Non-pigmented ciliary epithelial cell (primary cell): ENCODE measurements at regions not wholly inside any gene's neighbourhood (a gene's known extent, or its start where the extent isn't known, plus 50 kb on each side); places are given as distances from the start of the nearest gene placed in this dataset.
A peak's percentile ranks its signal among the peaks of the same experiment; 100 is the strongest.
"Not testable (repeated sequence)": the region's sequence is repeated elsewhere in the genome, so short reads cannot be mapped to it uniquely, and the experiment has no call there.

Experiments
- DNase-seq: peaks from one replicate; pipeline ENCODE4 v3.0.0-alpha.2; 2010; ENCODE audit warnings: low read depth

DNA sequence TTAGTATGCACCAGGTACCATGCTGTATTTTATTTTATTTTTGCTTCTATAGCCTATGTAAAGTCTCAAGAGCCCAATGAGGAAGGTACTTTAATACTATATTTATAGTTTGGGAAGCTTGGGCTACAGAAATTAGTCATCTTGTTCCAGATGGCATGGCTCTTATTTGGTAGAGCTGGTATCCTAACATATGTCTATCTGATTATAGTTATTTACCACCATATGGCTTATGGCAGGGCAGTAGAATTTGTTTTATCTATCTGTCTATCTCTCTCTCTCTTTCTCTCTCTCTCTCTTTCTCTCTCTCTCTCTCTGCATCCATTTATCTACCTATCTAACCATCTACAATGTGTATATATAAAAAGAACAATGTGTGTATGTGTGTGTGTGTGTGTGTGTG is 1293.7 kb upstream of the SLC39A10 start:
- no peak for DNase-seq

DNA sequence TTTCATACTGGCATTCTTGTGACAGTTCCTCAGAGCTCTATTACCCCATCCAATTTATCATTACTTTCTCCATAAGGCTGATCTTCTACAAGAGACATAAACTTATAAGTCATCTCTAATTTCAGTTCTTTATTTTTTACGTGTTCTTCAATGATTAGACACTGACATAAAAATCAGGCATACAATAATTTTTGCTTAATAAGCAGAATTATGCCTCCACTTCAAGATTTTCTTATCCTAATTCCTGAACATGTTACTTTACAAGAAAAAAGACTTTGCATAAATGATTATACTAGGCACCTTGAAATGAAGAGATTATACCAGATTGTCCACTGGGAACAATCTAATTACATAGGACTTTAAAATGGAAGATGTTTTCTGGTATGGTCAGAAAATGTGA is 1304.5 kb upstream of the SLC39A10 start:
- DNase-seq, result no peak

DNA sequence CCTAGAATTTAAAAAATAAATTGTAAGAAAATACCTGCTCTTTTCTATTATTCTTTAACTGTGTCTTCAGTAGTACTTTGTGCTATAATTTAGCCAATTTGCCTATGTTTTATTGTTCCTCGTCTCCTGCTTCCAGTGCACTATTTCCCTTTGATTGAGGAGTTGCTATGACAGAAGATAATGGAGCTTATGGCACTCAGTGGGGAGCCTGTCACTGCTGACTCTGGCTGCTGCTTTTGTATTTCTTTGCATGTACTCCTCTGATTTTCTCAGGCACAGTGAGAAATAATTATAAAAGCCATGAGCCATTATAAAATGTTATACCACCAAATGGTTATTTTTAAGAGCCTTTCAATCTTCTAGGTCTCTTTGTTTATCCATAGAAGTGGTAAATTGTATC is 1310.8 kb upstream of the SLC39A10 start:
- no peak for DNase-seq

DNA sequence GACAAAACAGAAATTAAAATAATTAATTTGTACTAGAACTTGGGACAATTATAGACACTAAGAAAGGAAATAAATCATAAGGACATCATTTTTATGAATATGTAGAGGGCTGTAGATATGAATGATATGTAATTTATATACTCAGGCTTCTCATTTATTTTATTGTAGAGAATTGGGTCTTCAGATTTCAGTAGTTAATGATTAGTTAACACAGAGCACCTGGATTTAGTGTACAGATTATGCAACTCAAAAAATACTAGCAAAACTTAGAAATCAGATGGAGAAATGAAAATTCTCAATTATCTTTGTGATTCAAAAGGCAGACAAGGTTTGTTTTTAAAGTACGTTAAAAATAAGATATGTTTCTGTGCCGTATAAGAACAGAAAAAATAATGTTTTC is 1311.7 kb upstream of the SLC39A10 start:
- DNase-seq, result no peak

DNA sequence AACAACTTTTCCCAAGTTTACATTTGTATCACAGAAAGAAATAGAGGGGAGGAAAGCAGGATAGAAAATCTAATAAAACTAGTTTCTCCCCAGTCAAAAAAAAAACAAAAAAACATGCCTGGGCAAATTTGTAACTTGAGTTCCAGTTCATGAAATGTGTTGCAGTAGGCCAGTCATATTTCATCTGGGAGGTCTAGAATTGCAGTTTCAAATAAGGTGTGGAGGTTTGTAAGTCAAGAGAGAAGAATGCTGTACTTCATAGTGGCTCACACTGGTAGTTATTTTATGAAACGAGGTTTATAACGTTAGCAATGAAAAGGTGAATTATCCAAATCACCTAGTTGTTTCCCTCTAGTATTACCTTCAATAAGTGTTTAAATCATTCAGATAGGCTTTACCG is 1313.9 kb upstream of the SLC39A10 start:
- peak; percentile 10 for DNase-seq

DNA sequence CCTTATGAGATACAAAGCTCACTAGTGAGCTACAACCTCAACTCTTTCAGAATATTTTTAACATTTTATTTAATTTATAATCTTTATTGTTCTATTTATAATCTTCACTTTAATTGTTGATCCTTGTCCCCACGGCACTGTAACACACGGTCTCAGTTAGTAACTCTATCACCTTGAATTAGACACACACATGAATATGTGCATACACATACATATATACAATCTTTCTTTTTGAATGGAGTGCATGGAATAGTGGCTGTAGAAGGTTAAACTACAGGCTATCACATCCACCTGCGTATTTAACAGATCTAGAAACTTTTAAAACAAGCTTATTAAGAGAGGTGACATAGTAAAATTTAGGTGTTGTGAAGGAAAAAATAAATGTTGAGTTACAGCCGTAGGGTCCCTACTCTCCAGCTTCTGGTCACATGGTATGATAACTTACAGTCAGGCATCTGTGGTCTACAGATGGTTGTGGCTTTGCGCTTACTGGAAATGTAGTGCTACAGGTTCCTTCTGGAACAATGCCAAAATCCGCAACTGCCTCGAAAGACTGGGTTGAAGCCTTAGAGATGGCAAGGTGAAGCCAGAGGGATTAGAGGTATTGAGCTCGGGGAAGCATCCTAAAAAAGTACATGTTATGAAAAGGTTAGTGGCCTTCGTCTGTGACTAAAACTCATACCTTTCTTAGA is 1324.1 kb upstream of the SLC39A10 start:
- no peak for DNase-seq

DNA sequence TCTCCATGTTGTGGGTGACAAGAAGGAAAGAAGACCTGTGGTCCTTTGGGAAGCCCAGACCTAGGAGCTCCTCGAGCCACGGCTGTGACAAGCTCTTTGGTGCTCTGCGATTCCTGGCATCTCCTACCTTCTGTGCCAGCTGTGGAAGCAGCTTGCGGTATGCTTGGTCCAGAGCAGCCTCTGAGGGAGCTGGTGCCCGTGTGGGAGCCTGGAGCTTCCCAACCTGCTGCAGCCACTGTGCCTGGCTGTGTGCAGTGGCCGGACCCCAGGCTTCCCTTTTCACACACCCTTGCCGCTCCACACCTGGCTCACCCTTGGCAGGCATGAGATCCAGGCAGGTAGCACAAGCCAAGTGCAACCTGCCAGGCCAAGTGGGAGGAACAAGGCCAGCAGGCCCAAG is 1328.6 kb upstream of the SLC39A10 start:
- DNase-seq, result no peak

DNA sequence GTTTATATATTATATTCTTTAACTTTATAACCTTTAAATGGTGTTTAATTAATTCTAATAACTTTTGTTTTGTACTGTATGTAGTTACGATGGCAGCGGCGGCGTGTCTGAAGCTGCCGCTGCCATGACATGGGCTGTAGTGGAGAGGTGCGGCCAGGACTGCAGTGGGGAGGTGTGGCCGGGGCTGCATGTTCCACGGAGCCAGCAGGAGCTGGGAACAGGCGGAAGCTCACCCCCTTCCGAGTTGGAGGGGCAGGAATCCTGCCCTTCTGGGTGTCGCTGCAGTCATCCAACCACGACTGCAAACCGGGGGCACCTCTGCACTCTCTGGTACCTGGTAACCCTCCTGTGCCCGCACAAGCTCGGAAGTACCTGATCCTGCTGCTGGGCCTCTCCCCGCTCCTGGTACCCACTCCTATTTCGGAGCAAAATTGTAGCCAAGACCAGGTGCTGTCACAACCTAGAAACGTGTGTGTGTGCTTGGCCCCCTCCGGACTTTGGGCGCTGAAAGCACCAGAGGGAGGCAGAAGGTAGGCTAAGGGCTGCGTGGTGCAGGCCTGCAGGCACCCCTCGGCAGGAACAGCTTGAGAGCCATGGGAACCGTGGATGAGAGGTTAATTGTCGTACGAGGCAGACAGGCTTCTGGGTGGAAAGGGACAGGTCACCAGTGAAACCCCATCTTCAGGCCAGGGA is 1329.7 kb upstream of the SLC39A10 start:
- DNase-seq, result no peak

DNA sequence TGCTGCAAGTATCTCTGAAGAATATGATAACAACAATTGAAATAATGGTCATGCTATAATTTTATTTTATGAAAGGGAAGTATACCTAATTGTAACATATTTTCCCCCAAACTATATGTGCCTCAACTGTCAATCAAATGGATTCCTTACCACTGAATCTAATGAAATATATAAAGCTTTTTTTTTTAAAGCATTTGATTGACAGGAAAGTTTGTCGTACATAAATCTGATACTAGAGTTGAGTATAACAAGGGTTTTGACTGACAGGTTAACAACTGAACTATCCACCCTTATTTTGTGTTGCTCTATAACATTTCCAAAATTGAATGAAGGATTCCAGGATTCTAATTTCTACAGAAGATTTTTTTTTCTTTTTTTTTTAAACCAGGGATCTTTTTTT is 1333.3 kb upstream of the SLC39A10 start:
- DNase-seq, result no peak

DNA sequence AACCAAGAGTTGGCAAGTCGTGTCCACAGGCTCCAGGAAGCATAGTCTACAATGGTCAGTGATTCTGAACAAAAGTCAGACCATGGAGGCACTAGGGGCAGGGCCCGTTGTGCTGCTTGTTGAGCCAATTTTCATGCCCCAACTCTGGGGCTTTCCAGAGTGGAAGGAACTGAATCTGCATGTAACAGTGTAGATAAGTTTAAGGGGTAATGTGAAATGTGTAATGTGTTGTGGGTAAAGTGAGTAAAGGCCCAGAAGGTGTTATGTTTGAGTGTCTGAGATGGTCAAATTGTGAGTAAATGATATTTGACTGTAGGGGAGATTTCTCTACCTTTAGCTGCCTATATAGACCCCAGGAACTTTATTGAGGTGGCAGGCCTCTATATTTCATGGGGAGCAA is 1336.5 kb upstream of the SLC39A10 start:
- DNase-seq, result no peak

DNA sequence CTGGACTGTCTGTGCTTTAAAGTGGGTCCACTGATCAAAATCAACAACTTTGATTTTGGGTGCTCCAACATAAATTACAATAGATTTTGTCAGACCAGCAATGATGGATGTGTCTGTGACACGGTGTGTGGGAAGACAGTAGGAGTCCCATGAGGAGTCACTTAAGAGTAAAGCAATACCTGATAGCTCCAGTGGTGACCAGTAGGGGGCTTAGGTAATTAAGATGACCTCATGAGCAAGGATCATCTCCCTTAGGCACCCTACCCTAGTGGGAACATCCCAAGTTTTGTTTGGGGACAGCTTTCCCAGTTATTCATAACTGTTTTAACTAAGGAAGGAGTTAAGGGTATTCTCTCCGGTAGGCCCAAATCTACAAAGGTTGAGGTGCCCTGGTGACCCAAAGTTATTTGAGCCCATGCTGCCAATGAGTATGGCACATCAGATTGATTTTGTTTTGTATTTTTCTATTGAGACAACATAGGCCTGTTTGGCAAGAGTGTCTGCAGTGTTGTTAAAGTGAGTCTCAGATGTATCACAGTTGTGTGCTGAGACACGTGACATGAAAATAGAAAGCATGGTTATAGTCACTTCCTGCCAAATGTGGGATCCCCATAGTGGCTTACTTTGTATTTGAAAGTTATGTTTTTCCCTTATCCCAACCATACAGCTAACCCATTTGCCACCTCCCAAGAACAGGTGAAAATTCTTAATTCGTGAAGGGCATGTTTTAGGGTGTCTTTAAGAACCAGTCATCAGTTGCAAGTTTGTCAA is 1337.6 kb upstream of the SLC39A10 start:
- no peak for DNase-seq

DNA sequence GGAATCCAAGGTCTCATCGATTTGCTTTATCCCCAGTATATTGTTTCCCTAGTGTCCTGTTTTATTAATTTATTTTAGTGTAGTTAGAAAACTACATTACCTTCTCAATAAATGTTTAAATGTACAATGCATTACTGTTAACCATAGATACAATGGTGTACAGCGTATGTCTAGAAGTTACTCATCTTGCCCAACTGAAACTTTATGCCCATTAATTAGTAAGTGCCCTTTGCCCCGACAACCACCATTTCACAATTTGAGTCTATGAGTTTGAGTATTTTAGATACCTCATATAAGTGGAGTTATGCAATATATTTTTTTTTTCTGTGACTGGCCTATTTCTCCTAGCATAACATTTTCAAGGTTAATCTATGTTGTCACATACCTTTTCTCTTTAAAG is 1343.0 kb upstream of the SLC39A10 start:
- no peak for DNase-seq

DNA sequence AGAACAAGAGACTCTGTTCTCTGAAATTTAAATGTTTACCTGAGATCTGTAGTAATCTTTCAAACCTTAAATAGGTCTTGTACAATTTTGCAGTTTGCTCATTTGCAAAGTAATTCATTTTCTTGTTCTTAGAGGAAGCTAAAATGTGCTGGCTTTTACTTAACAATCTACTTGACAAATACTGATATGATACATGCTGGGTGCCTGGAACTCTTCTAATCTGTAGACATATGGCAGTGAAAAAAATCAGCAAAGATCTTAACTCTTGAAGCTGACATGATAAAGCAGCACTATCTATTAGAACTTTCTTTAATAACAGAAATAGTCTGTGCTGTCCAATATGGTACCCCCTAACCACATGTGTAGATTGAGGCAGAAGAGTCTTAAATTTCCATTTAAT is 1352.8 kb upstream of the SLC39A10 start:
- no peak for DNase-seq

DNA sequence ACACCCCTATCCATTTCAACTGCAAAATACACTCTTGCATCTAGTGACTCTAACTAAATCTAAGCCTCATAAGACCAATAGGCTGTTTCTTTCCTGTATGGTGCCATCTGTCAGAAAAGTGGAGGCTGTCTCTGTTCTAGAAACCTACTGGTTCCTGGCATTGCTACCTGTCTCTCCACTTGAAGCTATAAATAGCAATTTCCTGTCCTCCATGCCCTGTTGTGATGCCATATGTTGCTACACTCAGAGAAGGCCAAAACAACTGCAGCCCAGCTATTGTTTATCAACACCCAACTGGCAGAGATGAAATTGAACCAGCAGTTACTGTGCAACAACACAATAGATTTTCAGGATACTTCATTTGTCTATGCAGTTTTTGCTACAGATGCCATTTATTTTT is 1355.1 kb upstream of the SLC39A10 start:
- DNase-seq, result no peak

DNA sequence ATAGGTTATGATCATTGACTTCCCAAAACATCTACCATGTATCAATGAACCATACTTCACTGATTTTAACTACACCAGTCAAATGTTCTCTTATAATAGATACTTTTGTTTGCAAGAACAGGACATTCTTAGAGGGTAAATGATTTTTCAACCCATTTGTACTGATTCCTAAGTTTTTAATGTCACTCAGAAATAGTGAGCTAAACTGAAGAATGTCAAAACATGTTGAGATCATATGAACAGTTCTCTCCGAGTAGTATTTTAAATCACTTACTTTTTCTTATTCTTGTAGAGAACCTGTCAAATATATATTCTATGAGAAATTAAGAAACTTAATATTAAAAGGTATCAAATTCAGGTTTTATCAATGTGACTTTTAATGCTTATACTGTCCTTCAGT is 1362.9 kb upstream of the SLC39A10 start:
- no peak for DNase-seq

DNA sequence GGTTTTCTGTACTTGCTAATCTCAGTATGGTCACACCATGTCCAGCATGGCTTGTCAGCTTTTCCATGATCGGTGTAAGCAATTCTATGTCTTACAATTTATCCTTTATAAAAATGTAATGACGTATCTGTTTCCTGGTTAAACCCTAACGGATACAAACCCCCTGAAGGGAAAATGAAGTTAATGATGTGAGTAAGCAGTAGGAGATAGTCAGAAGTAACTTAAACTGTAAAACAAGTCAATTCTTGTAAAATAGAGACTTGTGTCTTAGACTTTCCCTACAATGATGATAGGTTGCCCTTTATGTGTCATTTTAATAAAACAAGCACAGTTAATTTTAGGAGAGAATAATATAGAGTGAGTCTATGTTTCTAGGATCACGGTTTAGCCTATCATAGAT is 1365.9 kb upstream of the SLC39A10 start:
- no peak for DNase-seq

DNA sequence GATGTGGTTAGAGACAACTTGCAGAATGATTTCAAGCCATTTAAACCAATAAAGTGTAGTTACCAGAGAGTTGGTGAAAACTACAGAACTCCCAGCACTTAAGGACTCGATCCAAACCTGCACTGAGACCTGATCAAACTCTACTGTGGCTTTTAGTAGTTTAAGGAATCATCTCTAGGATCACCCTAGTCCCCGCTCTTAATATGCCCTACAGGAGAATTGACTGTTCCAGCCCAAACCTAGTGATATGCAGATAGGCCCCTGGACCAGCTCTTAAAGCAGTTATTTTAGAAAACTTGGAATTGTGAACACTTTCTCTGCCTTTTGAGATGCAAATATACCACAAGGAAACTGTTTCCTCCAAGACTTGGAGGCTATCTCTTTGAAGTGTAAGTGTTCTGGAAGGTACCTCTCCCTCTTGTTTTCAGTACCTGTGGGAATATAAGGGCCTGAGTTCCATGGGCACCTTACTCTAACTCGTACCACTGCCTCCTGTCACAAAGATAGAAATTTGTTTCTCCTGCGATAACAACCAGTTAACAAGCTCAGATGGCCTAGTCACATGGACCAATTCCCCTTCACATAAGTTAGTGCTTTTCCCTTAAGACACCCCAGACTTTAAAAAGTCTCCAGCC is 1367.2 kb upstream of the SLC39A10 start:
- DNase-seq, result no peak

DNA sequence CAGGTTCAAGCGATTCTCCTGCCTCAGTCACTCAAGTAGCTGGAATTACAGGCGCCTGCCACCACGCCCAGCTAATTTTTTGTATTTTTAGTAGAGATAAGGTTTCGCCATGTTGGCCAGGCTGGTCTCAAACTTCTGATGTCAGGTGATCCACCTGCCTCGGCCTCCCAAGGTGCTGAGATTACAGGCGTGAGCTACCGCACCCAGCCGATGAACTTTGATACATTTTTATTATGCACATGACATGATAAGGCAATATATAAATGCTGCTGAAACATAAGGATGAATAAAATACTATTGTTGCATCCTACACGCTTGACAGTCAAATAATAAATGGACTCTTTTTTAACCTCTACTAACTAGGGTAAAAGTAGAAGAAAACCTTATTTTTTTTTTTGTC is 1380.4 kb upstream of the SLC39A10 start:
- not testable (repeated sequence) for DNase-seq

DNA sequence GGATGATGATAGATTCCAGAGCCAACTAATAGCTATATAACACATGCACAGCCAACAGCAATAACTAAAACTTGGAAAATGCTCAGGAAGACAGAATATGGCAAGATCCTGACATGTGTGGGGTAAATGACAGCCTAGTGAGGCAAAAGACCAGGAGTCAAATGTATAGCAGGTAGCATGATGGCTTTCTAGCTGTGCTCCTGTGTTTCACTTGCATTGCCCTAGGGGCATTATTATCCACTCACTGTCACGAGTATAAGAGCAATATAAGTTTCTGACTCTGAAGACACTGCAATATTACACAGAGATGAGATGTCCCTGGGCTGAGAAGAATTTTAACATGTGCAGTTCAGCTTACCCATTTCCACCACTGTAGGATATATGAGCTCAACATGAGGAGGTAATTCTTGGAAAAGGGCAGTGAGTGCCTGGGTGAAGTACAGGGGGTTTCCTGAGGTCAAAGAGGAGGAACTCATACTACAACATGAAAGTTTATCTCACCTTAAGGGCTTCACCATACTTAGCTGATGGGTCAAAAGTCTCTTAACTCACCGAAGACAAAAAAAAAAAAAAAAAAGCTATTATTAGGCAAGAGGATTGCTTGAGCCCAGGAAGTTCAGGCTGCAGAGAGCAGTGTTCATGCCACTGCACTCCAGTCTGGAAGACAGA is 1385.6 kb upstream of the SLC39A10 start:
- no peak for DNase-seq

DNA sequence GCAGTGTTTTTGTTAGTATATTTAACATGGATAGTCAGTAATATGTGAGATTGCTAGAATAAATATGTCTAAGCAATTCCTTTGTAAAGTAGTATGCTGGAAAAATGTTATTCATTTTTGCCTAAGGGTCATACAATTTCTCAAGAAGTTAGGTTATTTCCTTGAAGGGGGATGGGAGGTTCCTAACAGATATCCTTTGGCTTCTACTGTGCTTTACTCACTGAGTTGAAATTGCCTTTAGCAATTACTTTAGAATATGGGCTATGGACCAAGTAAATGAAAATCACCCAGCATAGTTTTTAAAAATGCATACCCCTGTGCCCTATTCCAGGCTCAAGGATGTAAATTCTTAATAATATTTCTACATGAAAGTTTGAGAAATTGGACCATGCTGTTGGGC is 1386.4 kb upstream of the SLC39A10 start:
- DNase-seq, result no peak

DNA sequence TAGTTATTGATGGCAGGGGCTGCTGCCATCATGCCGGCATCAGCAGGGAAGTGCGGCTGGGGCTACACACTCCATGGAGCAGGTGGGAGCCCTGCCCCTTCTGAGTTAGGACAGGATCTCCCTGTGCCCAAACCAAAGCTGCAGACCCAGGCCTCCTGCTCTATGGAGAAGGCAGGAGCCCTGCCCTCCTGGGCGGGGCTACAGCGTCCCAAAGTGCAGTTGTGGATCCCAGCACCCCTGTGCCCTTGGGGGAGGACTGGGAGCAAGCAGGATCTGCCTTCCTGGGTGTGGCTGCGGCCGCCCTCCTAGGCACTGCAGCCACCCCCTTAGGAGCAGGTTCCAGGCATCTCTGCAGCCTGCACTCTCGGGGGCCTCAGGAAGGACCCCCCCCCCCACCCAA is 1392.4 kb upstream of the SLC39A10 start:
- no peak for DNase-seq

DNA sequence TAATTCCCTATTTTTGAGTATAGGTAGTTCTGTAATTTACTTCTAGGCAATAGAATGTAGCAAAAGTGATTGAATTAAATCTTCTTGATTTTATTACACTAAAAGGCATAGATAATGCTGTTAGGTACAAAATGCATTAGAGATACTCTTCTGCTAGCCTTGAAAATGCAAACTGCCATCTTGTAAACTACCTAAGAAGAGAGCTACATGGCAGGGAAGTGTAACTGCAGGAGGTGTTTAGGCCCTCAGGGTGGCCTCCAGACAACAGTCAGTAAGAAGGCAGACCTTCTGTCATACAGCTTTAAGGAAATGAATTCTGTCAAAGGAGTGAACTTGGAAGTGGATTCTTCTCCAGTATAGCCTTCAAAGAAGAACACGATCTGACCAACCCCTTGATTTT is 1396.8 kb upstream of the SLC39A10 start:
- no peak for DNase-seq
